ENCODE measurements at regions not wholly inside any gene's neighbourhood (a gene's known extent, or its start where the extent isn't known, plus 50 kb on each side); places are given as distances from the start of the nearest gene placed in this dataset.

- ATAC-seq, result no peak
- TF ChIP-seq ATF3 (CRISPR knock-in tag; conservative IDR thresholded peaks at IDR 0.05), result no peak
- TF ChIP-seq ATF2 (CRISPR knock-in tag; IDR thresholded peaks at IDR 0.05; ENCODE audit: borderline replicate concordance, low read depth), result no peak
- no peak for TF ChIP-seq ZNF512 (CRISPR knock-in tag; IDR thresholded peaks at IDR 0.05; ENCODE audit: borderline replicate concordance)
- no peak for TF ChIP-seq SMAD3 (CRISPR knock-in tag; IDR thresholded peaks at IDR 0.05; ENCODE audit: borderline replicate concordance)
- no peak for TF ChIP-seq ZNF281 (CRISPR knock-in tag; IDR thresholded peaks at IDR 0.05)
- no peak for TF ChIP-seq TP53 (CRISPR knock-in tag; IDR thresholded peaks at IDR 0.05)
- TF ChIP-seq E2F5 (CRISPR knock-in tag; IDR thresholded peaks at IDR 0.05), result no peak
- no peak for TF ChIP-seq ZNF423 (CRISPR knock-in tag; IDR thresholded peaks at IDR 0.05)
- TF ChIP-seq ZNF416 (CRISPR knock-in tag; IDR thresholded peaks at IDR 0.05), result no peak
- TF ChIP-seq SMAD4 (CRISPR knock-in tag; IDR thresholded peaks at IDR 0.05), result no peak
- no peak for TF ChIP-seq MXD4 (CRISPR knock-in tag; IDR thresholded peaks at IDR 0.05; ENCODE audit: borderline replicate concordance)
- no peak for TF ChIP-seq IRF2 (CRISPR knock-in tag; IDR thresholded peaks at IDR 0.05; ENCODE audit: borderline replicate concordance, low read depth)
- no peak for TF ChIP-seq ZNF425 (CRISPR knock-in tag; conservative IDR thresholded peaks at IDR 0.05)
- no peak for TF ChIP-seq FOXP4 (CRISPR knock-in tag; IDR thresholded peaks at IDR 0.05)
- TF ChIP-seq CTCF (IDR thresholded peaks at IDR 0.05), result no peak
- no peak for TF ChIP-seq ZNF396 (CRISPR knock-in tag; IDR thresholded peaks at IDR 0.05; ENCODE audit: borderline replicate concordance)
- no peak for TF ChIP-seq NFE2L1 (CRISPR knock-in tag; IDR thresholded peaks at IDR 0.05)
- CTCF ChIA-PET, result no interaction called here
Measured at GRCh38 chr22:46091277-46091977, 58.9 kb upstream of the PPARA start.

More at GRCh38 chr22:46091277-46091977, 58.9 kb upstream of the PPARA start:
- no peak overlapping the region for H3K27ac Mint-ChIP-seq
- H3K27me3 Mint-ChIP-seq (ENCODE audit: low read depth), result no peaks in the 10 kb centered on the region
- POLR2A ChIA-PET, result interaction anchor here (0.6 kb wide), 1 partner anchor 624 kb away, joined by 5 read pairs; no protein-coding TSS in a partner anchor
- no peaks in the 10 kb centered on the region for H3K4me1 Mint-ChIP-seq
- H3K4me3 Mint-ChIP-seq, result no peak overlapping the region
- no peaks in the 10 kb centered on the region for H3K36me3 Mint-ChIP-seq
- H3K9me3 Mint-ChIP-seq, result no peaks in the 10 kb centered on the region
- DNase-seq (ENCODE audit: low spot score), result no peak
